ENCODE measurements at regions not wholly inside any gene's neighbourhood (a gene's known extent, or its start where the extent isn't known, plus 50 kb on each side); places are given as distances from the start of the nearest gene placed in this dataset.
"Not testable (repeated sequence)": the region's sequence is repeated elsewhere in the genome, so short reads cannot be mapped to it uniquely, and the experiment has no call there.

DNA sequence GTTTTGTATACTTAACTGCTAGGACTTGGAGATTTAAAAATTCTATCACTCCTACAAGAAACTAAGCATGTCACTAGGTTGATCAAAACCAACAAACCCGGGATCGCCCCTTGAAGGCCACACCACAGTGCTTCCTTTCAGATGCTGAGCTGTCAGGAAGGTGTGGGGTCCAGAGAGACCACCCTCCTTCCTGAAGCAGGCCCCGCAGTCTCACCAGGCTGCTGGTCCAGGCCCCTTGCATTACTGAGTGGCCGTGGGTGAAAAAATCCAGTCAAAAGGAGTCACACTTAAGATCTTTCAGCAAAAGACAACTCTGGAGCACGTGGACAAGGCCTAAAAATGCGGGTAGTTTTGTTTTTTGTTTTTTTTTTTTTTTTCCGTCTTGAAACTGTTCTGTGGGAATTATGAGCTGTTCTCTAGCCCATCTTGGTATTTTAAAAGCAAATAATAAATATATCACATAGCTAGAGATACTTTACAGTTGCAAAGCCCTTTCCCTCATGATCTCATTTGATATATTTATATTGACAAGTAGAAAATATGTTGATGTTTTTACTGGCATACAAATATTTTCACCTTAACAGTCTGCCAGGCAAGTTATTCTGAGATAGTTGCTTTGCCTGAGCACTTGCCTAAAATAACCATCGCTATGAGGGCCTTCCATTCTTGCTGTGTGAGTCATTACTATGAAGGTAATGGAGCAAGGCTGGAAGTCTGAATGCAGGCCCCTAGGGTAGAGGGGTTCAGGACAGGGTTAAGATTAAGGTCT is 73.1 kb upstream of the EDEM3 start:
- Histone ChIP-seq H3K9me3 (ENCODE audit: control insufficient read depth in 1 of 2, low read length in 2 of 2) (no peaks in the 10 kb centered on the region), H3K27me3 (ENCODE audit: low read depth, low read length) (no peaks in the 10 kb centered on the region), H3K4me3 (ENCODE audit: low read depth in 1 of 2, low read length in 2 of 2) (no peak overlapping the region), H3K27ac (ENCODE audit: low read length) (peak overlapping the region; percentile 7), H3K36me3 (ENCODE audit: control insufficient read depth in 1 of 2, insufficient read depth in 2 of 2, low read length in 2 of 2) (peaks cover 9 to 11% of the 10 kb centered on the region in 2 donors), H3K4me1 (ENCODE audit: control insufficient read depth in 1 of 2, insufficient read depth in 2 of 2, low read length in 2 of 2) (peaks cover 14 to 47% of the 10 kb centered on the region in 2 donors)

DNA sequence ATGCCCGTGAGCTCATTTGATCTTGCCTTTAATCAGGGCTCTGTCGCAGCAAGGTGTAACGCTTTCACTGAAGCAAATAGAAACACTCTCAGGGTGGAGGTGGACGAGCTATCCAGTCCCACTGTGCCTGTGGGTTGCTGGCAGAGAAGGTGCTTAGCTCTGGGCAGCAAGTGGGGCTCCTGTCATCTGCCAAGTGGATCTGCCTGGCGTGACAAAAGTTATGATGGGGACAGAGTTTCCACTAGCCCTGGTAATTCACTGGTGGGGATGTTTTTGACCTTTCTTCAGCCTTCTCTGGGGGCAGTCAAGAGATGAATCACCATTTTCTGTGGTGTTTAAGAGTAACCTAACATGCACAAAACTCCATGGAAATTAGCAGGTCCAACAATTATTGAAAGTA is 71.3 kb upstream of the EDEM3 start:
- H3K9me3 ChIP-seq (ENCODE audit: control insufficient read depth in 1 of 2, low read length in 2 of 2) = no peaks in the 10 kb centered on the region
- no peaks in the 10 kb centered on the region for H3K27me3 ChIP-seq (ENCODE audit: low read depth, low read length)
- H3K4me1 ChIP-seq (ENCODE audit: control insufficient read depth in 1 of 2, insufficient read depth in 2 of 2, low read length in 2 of 2) = peaks cover 14 to 57% of the 10 kb centered on the region in 2 donors
- H3K4me3 ChIP-seq (ENCODE audit: low read depth in 1 of 2, low read length in 2 of 2) = no peak overlapping the region
- H3K36me3 ChIP-seq (ENCODE audit: control insufficient read depth in 1 of 2, insufficient read depth in 2 of 2, low read length in 2 of 2) = peaks cover 9 to 11% of the 10 kb centered on the region in 2 donors
- no peak overlapping the region for H3K27ac ChIP-seq (ENCODE audit: low read length)

DNA sequence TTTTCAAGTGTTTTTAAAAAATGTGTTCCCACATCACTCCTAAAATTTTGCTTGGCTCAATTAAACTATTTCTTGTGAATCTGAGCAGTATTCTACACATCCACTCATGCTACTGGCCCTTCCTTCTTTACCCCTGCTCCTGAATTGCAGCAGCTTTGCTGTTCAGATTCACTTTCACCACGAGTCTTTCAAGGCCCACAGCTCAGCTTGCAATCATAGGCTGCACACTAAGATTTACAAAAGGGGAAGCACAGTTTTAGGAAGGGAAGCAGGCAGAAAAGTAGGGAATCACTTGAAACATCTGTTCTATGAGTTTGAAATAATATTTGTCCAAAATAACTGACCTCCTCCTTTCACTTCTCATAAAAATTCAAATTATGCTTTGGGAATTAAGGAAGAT is 70.9 kb upstream of the EDEM3 start:
- Histone ChIP-seq H3K4me1 (ENCODE audit: control insufficient read depth in 1 of 2, insufficient read depth in 2 of 2, low read length in 2 of 2) (peaks cover 14 to 57% of the 10 kb centered on the region in 2 donors), H3K9me3 (ENCODE audit: control insufficient read depth in 1 of 2, low read length in 2 of 2) (no peaks in the 10 kb centered on the region), H3K27ac (ENCODE audit: low read length) (no peak overlapping the region), H3K36me3 (ENCODE audit: control insufficient read depth in 1 of 2, insufficient read depth in 2 of 2, low read length in 2 of 2) (peaks cover 7 to 15% of the 10 kb centered on the region in 2 donors), H3K4me3 (ENCODE audit: low read depth in 1 of 2, low read length in 2 of 2) (no peak overlapping the region), H3K27me3 (ENCODE audit: low read depth, low read length) (no peaks in the 10 kb centered on the region)

DNA sequence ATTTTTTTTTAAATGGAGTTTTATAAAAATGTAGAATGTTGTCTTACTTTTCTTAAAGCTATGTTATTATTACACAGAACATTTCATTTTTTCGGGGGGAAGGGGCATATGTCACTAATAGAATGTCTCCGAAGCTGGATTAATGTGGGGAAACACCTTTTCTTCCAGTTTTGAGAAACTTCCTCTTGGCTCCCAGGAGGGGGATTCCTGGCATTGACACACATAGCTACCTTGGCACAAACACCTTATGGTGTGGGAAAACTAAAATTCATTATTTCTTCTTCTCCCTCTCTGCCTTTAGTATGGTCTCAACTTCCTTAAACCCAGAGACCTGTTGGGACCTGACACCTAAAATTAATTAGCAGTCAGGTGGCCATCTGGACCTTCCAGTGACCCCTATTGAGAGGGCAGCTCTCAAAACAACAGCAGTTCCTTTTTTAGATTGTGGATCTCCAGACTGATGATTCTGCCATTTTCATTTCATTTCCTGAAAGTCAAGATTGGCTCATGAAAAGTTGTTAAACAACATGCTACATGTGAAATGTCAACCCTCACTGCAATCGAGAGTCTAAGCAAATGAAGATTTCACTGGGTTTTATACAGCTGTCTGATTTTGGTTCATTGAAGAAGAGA is 70.1 kb upstream of the EDEM3 start:
- peaks cover 4 to 19% of the 10 kb centered on the region in 2 donors for H3K36me3 ChIP-seq (ENCODE audit: control insufficient read depth in 1 of 2, insufficient read depth in 2 of 2, low read length in 2 of 2)
- no peak overlapping the region for H3K27ac ChIP-seq (ENCODE audit: low read length)
- H3K4me3 ChIP-seq (ENCODE audit: low read depth in 1 of 2, low read length in 2 of 2) = no peak overlapping the region
- peaks cover 14 to 57% of the 10 kb centered on the region in 2 donors for H3K4me1 ChIP-seq (ENCODE audit: control insufficient read depth in 1 of 2, insufficient read depth in 2 of 2, low read length in 2 of 2)
- no peaks in the 10 kb centered on the region for H3K9me3 ChIP-seq (ENCODE audit: control insufficient read depth in 1 of 2, low read length in 2 of 2)
- H3K27me3 ChIP-seq (ENCODE audit: low read depth, low read length) = no peaks in the 10 kb centered on the region

DNA sequence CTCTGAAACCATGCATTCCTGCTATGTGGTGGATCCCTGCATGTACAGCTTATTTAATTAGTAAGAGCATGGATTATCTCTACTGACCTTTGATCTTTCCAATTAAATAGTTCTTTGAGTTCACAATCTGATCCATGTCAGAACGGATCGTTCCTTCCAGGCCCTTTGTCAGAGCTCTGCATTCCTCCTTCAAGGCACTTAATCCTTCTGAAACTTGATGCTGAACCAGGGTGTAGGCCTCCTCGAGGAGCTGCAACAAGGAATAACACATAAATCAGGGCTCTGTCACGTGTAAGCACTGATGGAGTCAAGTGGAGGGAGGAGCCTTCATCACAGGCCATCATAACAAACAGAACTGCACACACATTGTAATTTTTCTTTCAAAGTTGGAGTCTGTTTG is 68.4 kb upstream of the EDEM3 start:
- peaks cover 17 to 19% of the 10 kb centered on the region in 2 donors for H3K36me3 ChIP-seq (ENCODE audit: control insufficient read depth in 1 of 2, insufficient read depth in 2 of 2, low read length in 2 of 2)
- peaks cover 9 to 49% of the 10 kb centered on the region in 2 donors for H3K4me1 ChIP-seq (ENCODE audit: control insufficient read depth in 1 of 2, insufficient read depth in 2 of 2, low read length in 2 of 2)
- H3K27ac ChIP-seq (ENCODE audit: low read length) = no peak overlapping the region
- no peaks in the 10 kb centered on the region for H3K27me3 ChIP-seq (ENCODE audit: low read depth, low read length)
- no peak overlapping the region for H3K4me3 ChIP-seq (ENCODE audit: low read depth in 1 of 2, low read length in 2 of 2)
- H3K9me3 ChIP-seq (ENCODE audit: control insufficient read depth in 1 of 2, low read length in 2 of 2) = no peaks in the 10 kb centered on the region

DNA sequence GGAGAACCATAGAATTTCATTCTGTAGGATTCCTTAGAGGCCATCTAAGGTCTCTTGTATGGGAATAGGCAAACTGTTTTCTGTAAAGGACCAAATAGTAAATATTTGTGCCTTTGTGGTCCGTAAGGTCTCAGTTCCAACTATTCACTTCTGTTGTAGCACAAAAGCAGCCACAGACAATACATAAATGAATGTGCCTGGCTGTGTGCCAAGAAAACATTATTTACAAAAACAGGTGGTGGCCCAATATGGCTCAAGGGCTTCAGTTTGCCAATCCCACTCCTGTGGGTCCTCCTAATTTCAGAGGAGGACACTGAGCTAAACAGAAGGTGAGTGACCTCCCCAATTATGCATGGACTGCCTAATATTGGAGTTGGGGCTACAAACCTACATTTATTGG is 67.6 kb upstream of the EDEM3 start:
- Histone ChIP-seq H3K27ac (ENCODE audit: low read length) (no peak overlapping the region), H3K36me3 (ENCODE audit: control insufficient read depth in 1 of 2, insufficient read depth in 2 of 2, low read length in 2 of 2) (peaks cover 19 to 23% of the 10 kb centered on the region in 2 donors), H3K4me3 (ENCODE audit: low read depth in 1 of 2, low read length in 2 of 2) (no peak overlapping the region), H3K4me1 (ENCODE audit: control insufficient read depth in 1 of 2, insufficient read depth in 2 of 2, low read length in 2 of 2) (peaks cover 9 to 44% of the 10 kb centered on the region in 2 donors), H3K27me3 (ENCODE audit: low read depth, low read length) (no peaks in the 10 kb centered on the region), H3K9me3 (ENCODE audit: control insufficient read depth in 1 of 2, low read length in 2 of 2) (no peaks in the 10 kb centered on the region)

DNA sequence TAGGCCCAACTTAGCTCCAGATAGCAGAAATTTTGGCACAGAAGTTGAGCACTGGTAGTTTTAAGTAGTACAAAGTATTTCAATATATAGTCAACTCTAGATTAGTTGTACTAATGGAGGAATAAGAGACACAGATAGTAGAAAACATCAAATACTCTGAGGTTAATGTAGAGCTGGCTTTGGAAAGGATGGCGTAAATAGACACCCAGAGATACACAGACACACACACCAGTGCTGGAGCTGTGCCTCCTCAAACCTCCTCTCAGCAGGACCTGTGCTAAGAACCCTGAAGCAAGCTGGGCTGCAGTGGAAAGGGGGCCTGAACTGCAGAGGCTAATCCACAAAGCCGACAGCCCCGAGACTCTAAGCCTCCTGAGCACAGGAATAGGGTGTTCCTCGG is 67.0 kb upstream of the EDEM3 start:
- Histone ChIP-seq H3K27ac (ENCODE audit: low read length) (no peak overlapping the region), H3K36me3 (ENCODE audit: control insufficient read depth in 1 of 2, insufficient read depth in 2 of 2, low read length in 2 of 2) (peaks cover 19 to 24% of the 10 kb centered on the region in 2 donors)

DNA sequence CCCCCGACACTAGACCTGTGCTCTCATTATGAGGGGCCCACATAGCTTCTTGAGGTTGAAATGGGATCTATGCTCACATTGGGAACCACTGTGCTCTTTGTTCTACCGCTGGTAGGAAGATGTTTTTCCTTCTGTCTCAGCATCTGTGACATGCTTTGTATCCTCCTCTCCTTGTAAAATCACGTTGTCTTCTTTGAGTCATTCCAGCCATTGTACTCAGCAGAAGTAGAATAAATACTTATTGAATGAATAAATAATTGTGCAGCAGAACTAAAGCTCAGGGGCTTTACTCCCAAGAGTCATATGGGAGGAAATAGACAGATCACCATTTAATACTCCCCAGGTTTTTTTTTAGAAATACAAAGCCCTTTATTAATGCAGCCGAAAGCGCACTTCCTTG is 66.3 kb upstream of the EDEM3 start:
- no peaks in the 10 kb centered on the region for H3K9me3 ChIP-seq (ENCODE audit: control insufficient read depth in 1 of 2, low read length in 2 of 2)
- H3K27ac ChIP-seq (ENCODE audit: low read length) = no peak overlapping the region
- H3K4me3 ChIP-seq (ENCODE audit: low read depth in 1 of 2, low read length in 2 of 2) = no peak overlapping the region
- no peaks in the 10 kb centered on the region for H3K27me3 ChIP-seq (ENCODE audit: low read depth, low read length)
- peaks cover 9 to 36% of the 10 kb centered on the region in 2 donors for H3K4me1 ChIP-seq (ENCODE audit: control insufficient read depth in 1 of 2, insufficient read depth in 2 of 2, low read length in 2 of 2)
- H3K36me3 ChIP-seq (ENCODE audit: control insufficient read depth in 1 of 2, insufficient read depth in 2 of 2, low read length in 2 of 2) = peaks cover 19 to 24% of the 10 kb centered on the region in 2 donors

More for the DNA sequence above, 67.0 kb upstream of the EDEM3 start:
- Histone ChIP-seq H3K4me3 (ENCODE audit: low read depth in 1 of 2, low read length in 2 of 2) (no peak overlapping the region), H3K4me1 (ENCODE audit: control insufficient read depth in 1 of 2, insufficient read depth in 2 of 2, low read length in 2 of 2) (peaks cover 9 to 43% of the 10 kb centered on the region in 2 donors), H3K9me3 (ENCODE audit: control insufficient read depth in 1 of 2, low read length in 2 of 2) (no peaks in the 10 kb centered on the region), H3K27me3 (ENCODE audit: low read depth, low read length) (no peaks in the 10 kb centered on the region)

DNA sequence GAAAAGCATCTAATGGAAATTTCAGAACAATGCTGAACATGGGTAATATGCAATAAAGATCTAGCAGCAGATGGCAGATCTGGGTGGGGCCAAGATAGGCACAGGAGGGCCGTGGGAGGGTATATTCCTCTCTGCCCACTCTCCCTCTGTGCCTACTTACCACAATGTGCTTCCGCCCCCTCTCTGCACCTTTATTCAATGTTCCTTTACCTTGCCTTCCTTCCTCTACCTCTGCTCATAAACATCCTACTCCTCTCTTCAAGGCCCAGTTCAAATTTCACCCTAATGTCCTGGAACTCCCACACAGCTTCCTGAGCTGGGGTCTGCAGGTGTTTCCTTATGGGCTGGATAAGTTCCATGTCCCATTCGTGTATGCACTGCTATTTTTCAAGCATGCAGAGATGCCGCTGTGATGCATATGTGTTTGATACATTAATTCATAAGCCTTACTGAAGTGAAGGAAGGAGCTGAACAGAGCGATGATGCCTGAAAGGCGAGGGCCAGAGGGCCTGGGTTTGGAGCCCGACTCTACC is 65.6 kb upstream of the EDEM3 start:
- H3K4me1 ChIP-seq (ENCODE audit: control insufficient read depth in 1 of 2, insufficient read depth in 2 of 2, low read length in 2 of 2) = peaks cover 9 to 30% of the 10 kb centered on the region in 2 donors
- no peak overlapping the region for H3K27ac ChIP-seq (ENCODE audit: low read length)
- H3K4me3 ChIP-seq (ENCODE audit: low read depth in 1 of 2, low read length in 2 of 2) = no peak overlapping the region
- peaks cover 19 to 24% of the 10 kb centered on the region in 2 donors for H3K36me3 ChIP-seq (ENCODE audit: control insufficient read depth in 1 of 2, insufficient read depth in 2 of 2, low read length in 2 of 2)
- H3K27me3 ChIP-seq (ENCODE audit: low read depth, low read length) = no peaks in the 10 kb centered on the region
- H3K9me3 ChIP-seq (ENCODE audit: control insufficient read depth in 1 of 2, low read length in 2 of 2) = no peaks in the 10 kb centered on the region

DNA sequence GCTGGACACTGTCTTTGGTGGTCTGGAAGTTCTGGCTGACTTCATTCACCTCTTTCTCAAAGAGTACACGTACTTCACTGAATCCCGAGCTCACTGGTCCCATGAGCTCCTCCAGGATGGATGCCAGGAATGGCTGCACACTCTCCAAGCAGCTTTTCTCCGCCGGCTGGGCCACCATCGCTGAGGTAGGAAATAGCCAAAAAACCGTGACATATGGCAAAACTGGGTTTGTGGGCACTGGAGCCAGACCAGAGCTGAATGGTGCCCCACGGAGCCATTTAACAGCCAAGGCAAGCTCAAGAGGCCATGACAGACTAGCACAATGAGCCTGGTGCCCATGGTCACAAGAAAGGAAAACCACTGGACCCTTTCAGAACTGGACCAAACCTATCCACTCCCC is 64.0 kb upstream of the EDEM3 start:
- Histone ChIP-seq H3K36me3 (ENCODE audit: control insufficient read depth in 1 of 2, insufficient read depth in 2 of 2, low read length in 2 of 2) (peaks cover 19 to 24% of the 10 kb centered on the region in 2 donors), H3K27me3 (ENCODE audit: low read depth, low read length) (no peaks in the 10 kb centered on the region), H3K4me1 (ENCODE audit: control insufficient read depth in 1 of 2, insufficient read depth in 2 of 2, low read length in 2 of 2) (peaks cover 8 to 16% of the 10 kb centered on the region in 2 donors), H3K27ac (ENCODE audit: low read length) (no peak overlapping the region), H3K9me3 (ENCODE audit: control insufficient read depth in 1 of 2, low read length in 2 of 2) (no peaks in the 10 kb centered on the region), H3K4me3 (ENCODE audit: low read depth in 1 of 2, low read length in 2 of 2) (no peak overlapping the region)

DNA sequence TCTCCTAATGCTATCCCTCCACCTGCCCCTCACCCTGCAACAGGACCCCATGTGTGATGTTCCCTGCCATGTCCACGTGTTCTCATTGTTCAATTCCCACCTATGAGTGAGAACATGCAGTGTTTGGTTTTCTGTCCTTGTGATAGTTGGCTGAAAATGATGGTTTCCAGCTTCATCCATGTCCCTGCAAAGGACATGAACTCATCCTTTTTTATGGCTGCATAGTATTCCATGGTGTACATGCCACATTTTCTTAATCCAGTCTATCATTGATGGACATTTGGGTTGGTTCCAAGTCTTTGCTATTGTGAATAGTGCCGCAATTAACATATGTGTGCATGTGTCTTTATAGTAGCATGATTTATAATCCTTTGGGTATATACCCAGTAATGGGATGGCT is 62.3 kb upstream of the EDEM3 start:
- H3K4me1 ChIP-seq (ENCODE audit: control insufficient read depth in 1 of 2, insufficient read depth in 2 of 2, low read length in 2 of 2); H3K27ac ChIP-seq (ENCODE audit: low read length): not testable (repeated sequence)
- H3K36me3 ChIP-seq (ENCODE audit: control insufficient read depth in 1 of 2, insufficient read depth in 2 of 2, low read length in 2 of 2) = peaks cover 13 to 19% of the 10 kb centered on the region in 2 donors

More for the DNA sequence above, 62.3 kb upstream of the EDEM3 start:
- H3K27me3 ChIP-seq (ENCODE audit: low read depth, low read length); H3K9me3 ChIP-seq (ENCODE audit: control insufficient read depth in 1 of 2, low read length in 2 of 2); H3K4me3 ChIP-seq (ENCODE audit: low read depth in 1 of 2, low read length in 2 of 2): not testable (repeated sequence)

All from muscle layer of duodenum (tissue), 2 donors.